ENCODE measurements at regions not wholly inside any gene's neighbourhood (a gene's known extent, or its start where the extent isn't known, plus 50 kb on each side); places are given as distances from the start of the nearest gene placed in this dataset.
A peak's percentile ranks its signal among the peaks of the same experiment; 100 is the strongest.
"Not testable (repeated sequence)": the region's sequence is repeated elsewhere in the genome, so short reads cannot be mapped to it uniquely, and the experiment has no call there.

DNA sequence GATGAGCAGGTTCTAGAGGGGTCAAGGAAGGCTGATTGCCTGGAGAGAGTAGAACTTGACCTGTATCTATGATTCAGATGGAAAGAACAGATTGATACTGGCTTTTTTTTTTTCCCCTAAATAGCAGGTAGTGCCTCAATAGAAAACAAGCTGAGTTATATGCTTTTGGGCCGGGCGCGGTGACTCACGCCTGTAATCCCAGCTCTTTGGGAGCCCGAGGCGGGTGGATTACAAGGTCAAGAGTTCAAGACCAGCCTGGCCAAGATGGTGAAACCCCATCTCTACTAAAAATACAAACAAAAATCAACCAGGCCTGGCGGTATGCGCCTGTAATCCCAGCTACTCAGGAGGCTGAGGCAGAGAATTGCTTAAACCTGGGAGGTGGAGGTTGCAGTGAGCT is 186.1 kb downstream of the CEP135 start:
- not testable (repeated sequence) for DNase-seq

DNA sequence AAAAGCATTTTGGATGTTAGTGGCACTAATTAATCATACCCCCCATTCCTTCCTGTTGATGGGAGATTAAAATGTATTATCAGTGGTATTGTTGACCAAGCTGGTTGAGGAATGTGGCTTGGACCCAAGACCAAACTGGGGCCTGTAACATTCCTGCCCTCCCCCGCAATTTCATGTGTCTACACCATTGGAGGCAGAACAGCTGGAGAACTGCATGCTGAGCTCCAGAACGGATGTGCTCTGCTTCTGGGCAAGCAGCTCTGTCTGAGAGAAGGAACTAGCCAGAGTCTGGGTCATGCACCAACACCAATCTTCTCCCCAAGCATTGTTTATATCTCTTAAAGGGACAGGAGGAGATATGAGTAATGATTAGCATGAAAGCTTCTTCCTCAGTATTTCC is 185.5 kb downstream of the CEP135 start:
- DNase-seq, result peak; percentile 79

DNA sequence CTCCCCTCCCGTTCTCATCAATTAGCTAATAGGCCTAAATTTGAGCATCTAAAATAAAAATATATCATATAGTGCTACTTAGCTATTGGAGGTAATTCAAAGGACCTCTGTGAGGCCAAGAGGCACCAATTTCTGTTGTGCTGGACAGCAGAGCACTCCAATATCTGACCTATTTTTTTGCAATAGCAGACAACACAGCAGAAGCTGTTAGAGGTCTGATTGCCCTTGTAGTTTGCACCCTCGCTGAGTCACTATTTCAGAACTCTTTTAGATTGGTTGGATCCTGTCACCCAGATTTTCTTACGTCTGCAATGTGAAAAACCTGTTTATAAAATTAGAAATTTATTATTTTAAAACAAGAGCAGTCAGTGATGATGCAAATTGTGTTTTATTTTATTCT is 184.1 kb downstream of the CEP135 start:
- DNase-seq, result no peak

DNA sequence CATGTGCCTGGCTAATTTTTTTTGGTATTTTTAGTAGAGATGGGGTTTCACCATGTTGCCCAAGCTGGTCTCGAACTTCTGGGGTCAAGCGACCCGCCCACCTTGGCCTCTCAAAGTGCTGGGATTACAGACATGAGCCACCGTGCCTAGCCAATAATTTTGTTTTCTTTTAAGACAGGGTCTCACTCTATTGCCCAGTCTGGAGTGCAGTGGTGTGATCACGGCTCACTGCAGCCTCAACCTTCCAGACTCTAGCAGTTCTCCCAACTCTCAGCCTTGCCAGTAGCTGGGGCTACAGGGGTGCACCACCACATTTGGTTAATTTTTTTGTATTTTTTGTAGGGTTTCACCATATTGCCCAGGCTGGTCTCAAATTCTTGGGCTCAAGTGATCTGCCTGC is 183.4 kb downstream of the CEP135 start:
- DNase-seq, result not testable (repeated sequence)

DNA sequence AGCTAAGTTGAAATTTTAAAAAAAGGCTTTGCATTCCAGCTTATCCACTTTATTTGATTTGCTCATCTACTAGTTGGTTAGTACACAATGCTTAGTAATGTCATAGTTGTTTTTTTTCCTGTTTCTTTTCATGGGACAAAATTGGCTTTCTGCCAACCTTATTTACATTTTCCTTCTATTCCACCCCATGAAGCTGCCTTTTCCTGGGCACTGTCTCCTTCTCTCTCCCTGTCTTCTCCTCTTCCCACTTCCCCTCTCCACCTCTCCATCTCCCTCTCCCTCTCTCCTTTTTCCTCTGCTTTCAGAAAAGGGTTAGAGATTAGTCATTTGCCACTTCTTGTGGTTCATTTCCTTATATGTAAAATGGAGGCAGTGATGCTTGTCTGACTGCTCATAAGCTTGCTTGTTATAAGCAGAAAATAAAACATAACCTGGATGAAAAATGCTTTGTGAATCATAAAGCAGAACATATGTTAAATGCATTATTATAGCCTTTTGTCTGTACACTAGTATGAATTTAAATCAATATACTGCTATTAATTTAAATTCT is 181.9 kb downstream of the CEP135 start:
- DNase-seq, result no peak

DNA sequence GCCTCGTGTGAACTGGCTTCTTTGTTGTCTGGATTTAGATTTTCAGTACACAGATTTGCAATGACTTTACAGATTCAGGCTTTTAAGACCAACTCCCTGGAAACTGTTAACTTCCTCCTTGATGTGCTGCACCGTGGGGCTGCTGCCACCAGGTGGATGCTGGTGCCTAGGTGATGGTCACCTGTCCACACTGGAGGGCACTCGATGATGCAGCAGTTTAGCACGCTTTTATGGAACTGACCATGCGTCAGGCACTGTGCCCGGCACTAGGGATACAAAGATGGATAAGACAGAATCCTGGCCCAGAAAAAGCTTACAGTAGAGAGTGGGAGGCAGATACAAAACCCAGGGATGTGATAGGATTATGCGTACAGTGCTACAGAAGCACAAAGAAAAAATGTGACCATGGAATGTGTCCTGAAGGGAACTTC is 180.7 kb downstream of the CEP135 start:
- no peak for DNase-seq

DNA sequence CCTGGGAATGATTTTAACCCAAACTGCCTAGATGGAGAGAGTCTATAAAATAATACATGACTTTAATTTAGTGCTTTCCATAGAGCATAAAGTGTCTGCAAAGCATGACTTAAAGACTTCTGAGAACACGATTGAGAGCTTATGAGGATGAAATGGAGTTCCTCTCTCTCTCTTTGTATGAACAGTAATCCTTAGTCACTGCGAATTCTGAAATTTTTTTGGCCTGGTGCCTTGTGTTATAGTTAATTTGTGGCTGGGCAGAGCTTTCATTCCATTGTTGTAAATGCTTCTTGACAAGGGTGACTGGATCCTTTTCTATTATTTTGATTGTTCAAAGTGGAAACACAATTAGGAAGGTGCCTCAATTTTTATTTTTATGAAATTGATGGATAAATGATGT is 179.5 kb downstream of the CEP135 start:
- DNase-seq, result no peak

DNA sequence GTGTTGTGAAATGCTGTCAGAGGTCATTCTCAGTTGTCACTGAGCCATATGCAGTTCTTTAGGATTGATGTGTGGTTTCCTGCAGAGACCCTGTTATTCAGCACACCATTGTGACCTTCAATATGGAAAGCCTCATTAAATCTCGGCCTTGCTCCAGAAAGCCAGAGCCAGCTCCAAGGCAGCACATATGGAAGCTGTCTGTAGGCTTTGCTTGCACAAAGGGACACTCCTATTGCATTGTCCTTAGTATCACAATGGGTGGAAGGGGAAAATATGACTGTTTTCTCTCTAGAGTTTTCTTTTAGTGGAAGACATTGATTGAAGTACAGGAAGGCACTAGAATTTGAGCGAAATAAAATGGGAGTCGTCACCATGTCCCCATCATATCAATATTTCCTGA is 179.0 kb downstream of the CEP135 start:
- DNase-seq, result no peak

DNA sequence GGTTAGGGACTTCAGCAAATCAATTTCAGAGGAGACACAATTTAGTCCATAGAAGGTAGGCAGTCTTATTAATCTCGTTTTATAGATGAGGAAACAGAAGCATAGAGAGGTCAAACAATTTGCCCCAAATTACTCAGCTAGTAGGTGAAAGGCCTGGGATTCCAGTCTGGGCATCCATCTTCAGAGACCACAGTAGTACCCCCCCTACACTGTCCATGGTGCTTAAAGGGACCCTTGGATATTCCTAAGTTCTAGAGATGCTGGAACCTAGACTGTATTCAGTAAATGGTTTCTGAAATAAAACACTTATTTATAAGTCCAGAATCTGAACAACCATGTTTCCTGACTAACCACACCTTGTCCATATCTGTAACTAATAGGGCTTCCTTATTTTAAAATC is 174.8 kb downstream of the CEP135 start:
- no peak for DNase-seq

DNA sequence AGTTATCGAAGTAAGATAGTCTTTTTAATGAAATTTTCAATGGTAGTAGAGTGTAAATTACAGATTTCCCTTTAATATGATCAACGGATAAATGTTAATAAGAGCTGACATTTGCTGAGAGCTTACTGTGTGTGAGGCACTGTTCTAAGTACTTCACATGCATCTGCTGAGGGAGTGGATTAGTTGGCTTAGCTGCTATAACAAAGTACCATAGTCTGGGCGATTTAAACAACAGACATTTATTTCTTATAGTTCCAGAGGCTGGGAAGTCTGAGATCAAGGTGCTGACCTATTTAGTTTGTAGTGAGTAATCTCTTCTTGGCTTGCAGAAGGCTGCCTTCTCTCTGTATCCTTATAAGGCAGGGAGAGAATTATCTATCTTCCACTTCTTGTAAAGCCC is 174.3 kb downstream of the CEP135 start:
- no peak for DNase-seq

DNA sequence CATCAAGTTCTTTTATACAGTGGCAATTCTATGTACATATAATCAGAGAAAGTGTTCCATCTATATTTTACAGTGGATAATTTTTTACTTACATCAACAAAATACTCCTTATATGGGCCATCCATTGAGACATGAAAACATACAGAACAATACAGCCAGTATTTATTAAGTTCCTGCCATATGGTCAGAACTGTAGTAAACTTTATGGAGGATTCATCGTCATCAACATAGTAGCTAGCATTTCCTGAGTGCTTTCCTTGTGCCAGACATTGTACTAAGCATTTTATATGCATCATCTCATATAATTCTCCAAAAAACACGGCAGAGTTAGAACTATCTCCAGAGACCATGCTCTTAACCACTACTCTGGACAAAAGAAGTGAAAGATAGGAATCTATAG is 170.1 kb downstream of the CEP135 start:
- peak; percentile 12 for DNase-seq

DNA sequence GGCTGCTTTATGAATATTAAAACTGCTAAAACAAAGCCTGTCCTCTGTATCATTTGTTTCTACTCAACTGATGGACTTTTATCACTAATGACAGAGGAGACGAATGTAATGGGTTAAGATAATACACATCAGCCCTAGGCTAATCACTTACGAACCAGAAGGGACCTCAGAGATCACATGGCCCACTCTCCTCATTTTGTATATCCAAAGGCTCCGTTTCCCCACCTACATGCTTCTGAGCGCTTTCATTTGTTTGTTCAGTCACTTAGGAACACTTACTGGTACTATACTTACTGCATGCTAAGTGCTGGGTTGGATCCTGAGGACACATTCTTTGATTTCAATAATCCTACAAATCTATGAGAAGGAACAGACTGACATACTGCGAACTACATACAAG is 169.3 kb downstream of the CEP135 start:
- DNase-seq, result peak; percentile 94

DNA sequence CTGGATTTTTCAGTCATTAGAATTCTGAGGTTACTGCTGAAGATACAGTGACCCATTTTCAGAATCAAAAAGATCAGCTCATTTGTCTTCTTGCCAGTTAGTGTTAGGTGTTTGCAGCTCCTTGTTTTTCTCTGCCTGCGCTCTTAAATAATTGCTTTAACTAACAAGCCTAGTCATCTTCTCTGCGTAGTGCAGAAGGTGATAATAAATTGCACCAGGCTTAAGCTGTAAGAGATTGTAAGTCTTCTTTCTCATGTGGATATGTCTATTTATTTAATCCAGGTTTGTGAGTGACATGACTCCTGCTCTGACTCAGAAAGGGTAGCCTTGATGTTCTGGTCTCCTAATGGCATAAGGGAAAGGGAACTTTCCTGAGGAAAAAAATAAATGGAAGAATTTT is 167.2 kb downstream of the CEP135 start:
- DNase-seq, result peak; percentile 45

DNA sequence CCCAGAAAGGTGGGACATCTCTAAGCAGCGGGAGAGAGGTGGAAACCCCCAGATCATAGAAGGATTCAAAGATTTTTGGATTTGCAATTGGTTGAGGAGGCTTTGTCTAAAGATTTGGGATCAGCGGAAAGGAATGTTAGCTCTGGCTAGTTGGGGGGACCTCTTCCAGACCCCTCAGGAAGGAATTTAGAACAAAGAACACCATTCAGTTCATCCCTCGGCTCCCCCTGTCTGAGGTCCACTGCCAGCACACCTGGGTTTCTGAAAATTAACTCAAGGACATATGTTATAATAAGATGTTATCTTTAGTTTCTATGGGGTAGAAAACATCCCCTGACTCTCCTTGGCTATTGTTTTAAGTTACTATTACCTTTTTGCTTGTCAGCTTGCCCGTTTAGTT is 163.6 kb downstream of the CEP135 start:
- no peak for DNase-seq

DNA sequence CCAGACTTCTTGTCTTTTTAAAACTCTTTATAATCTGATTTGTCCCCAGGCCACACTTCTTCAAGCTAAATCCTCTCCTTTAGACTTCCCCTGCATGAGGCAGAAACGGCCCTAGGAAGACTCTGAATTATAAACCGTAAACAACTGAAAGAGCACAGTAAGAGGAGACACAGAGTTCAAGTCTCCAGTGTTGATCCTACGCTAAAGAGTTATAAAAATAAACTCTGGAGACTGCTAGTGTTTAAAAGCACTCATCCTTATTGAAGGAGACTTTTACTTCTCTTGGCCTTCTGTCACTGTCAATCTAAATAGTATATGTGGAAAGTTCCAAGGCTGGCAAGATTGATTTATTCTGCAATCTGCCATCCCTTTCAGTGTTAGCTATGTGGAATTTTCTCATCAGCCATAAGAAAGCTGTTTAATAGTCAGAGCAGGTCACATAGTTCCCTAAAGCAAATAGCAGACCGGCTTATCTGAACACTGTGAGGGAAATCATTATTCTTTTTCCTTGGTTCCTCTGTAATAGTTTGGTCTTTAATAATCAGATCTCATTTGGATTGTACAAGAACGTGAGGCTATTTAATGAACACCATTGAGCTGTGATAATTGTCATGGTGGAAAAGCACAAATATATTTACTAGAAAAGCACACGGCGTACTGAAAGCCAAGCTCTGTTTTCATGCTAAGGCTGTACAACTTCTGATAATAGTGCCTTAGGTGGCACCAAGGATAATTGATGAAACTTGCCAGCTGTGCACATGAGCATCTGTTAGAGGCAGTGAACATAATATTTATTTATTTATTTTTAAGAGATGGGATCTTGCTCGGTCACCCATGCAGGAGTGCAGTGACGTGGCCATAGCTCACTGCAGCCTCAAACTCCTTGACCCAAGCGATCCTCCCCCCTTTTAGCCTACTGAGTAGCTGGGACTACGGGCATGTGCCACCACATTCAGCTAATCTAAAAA is 157.7 kb downstream of the CEP135 start:
- no peak for DNase-seq

DNA sequence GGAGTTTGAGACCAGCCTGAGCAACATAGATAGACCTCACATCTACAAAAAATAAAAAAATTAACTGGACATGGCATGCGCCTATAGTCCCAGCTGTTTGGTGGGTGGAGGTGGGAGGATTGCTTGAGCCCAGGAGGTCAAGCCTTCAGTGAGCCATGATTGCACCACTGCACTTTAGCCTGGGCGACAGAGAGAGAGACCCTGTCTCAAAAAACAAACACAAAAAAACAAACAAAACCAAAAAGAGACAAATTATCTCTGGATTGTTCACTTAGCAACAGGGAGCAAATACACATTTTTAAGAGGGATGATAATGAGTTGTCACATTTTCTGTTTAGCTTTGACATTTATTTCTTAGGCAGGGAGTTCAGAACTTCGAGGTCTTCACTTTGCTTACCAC is 155.4 kb downstream of the CEP135 start:
- DNase-seq, result no peak

DNA sequence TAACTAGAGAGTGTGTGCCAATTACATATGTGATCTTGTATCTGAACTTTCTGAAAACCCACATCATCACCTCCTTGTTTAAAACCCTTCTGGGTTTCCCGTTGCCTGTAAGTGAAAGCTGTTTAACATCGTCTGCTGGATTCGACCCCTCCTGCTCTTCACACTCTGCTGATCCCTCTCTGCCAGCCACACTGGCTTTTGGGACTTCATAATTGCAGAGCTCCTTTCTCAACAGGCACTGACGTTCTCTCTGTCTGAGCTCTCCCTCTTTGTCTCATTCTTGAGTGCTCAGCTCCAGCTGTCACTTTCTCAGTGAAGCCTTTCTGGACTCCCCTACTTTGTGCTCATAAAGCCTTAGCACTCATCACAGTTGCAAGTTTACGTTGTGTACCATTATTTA is 153.9 kb downstream of the CEP135 start:
- no peak for DNase-seq

DNA sequence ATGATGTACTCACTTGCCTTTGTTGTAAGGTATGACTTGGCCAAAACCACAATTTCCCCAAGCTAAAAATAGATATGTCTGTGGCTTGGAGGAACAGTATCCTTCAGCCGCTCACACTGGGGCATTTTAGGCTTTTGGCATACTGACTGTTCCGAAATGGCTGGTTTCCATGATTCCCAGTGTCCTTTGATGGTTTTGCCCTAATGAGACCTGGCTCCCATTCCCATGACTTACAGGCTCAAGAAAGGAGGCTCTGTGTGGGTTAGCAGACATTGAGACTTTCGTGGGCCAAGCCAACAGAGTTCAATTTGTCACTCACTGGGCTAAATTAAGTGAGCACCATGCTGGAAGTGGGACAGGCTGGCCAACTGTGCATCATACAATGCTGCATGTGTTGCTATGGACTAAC is 150.6 kb downstream of the CEP135 start:
- no peak for DNase-seq

DNA sequence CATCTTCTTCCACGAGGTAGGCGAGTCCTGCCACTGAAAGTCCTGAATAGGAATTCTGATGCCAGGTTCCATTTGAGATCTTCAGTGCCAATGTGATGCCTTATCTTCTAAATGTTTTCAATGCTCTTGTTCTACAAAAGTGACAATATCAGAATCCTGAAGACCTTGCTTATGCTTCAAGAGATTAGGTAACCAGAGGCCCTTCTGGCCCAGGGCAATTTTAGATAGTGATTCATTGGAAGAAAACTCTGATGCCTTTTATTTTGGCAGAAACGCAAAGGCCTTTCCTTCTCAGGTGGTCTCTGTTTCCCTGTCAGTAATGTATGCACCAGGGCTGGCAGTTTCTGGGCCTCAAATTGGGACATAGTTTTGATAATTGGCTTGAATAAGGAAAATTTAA is 144.8 kb downstream of the CEP135 start:
- DNase-seq, result peak; percentile 59

DNA sequence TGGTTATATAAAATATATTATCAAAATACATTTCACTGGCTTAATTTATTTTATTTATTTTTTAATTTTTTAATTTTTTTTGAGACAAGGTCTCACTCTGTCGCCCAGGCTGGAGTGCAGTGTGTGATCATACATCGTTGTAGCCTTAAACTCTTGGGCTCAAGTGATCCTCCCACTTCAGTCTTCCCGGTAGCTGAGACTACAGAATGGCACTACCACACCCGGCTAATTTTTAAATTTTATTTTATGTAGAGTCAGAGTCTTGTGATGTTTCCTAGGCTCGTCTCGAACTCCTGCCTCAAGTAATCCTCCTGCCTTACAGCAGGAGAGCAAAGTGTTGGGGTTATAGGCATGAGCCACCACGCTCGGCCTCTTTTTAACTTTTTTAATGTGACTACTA is 143.8 kb downstream of the CEP135 start:
- no peak for DNase-seq

DNA sequence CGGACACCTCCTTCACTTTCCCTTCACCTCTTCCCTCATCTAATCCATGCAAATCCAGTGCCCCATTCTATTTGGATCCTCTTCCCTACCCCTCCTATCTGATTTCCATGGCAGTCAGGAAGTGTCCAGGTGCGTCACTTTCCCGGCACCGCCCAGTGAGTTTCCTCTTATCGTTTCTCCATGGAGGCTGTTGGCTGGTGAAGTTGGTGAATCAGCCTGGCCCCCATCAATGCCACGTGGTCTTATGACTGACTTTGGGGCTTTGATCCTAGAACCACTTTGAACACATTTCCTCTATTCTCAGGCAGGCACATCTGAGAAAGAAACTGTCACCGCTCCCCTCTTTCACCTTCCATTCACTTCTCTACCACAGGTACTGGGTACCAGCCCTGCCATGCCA is 137.8 kb downstream of the CEP135 start:
- DNase-seq, result no peak

DNA sequence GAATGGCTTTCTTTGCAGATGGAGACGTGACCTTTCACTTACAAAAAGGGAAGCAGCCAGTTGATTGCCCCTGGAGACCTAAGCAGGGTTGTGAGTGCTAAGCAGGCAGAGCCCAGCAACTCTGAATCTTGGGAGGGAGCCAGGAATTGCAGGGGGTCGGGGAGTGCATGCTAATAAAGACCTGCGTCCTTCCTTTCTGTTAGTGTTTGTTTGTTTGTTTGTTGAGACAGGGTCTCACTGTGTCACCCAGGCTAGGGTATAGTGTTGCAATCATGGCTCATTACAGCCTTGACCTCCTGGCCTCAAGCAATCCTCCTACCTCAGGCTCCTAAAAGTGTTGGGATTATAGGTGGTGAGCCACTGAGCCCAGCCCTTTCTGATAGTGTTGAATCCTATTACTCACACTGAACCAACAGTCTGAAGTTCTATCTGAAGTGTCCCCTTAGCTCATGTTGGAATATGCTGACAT is 137.4 kb downstream of the CEP135 start:
- no peak for DNase-seq

DNA sequence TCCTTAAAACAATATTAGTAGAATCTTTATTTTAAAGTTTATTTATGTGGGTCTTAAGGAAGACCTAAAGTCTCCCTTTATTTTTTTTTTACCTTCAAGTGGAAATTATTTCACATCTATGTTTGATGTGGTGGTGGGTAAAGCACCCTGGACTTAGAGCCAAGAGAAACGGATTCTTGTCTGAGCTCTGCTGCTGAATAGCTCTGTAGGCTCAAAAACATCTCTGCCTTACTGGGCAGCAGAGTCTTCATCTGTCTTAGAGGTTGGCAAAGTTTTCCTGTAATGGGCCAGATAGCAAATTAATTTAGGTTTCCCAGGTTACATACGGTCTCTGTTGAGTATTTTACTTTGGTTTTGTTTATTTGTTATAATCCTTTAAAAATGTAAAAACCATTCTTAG is 136.5 kb downstream of the CEP135 start:
- DNase-seq, result no peak

DNA sequence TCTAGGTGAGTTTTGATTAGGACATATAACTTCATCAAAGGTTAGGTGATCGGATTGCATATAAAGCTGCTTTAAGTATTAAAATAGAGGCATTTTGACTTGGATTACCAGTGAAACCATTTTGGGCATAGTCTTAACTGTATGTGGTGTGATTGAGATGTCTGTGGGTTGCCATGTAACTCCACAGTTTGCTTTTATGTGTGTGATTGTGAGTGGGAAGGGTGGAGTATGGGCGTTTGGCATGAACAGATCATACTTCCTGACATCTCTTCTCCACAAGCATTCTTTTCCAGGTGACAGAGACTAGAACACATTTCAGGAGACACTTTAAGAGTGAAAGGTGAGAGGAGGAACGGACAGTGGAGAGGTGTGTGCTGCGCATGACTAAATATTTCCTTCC is 136.1 kb downstream of the CEP135 start:
- no peak for DNase-seq
